CD4-positive, alpha-beta T cell (primary cell): ENCODE measurements at regions not wholly inside any gene's neighbourhood (a gene's known extent, or its start where the extent isn't known, plus 50 kb on each side); places are given as distances from the start of the nearest gene placed in this dataset.

Experiments used
- ATAC-seq: fragments of 200-7000 bp; cut with Tn5 transposase; one replicate; pipeline ENCODE4 v1.10.0; 2022; ENCODE audit warnings: mild to moderate bottlenecking; ENCODE audit not compliant: poor library complexity
- CTCF ChIA-PET: fragments of 350-600 bp; sonication (Branson Sonifier 250); formaldehyde crosslinking; loops from one replicate; lab custom pipeline; 2021; ENCODE audit warnings: antibody characterized with exemption, inconsistent platforms; lab: Charles Lee
- POLR2A ChIA-PET: fragments of 350-600 bp; sonication (Branson Sonifier 250); formaldehyde crosslinking; loops from one replicate; lab custom pipeline; 2021; ENCODE audit warnings: antibody characterized with exemption, inconsistent platforms; lab: Charles Lee
- DNase-seq, 14 experiments: peaks; one replicate each; pipeline ENCODE4 v3.0.0-alpha.2; 2013 to 2020; ENCODE audit warnings: mixed read lengths in 2 of 14
- H3K27ac ChIP-seq, 2 donors: one replicate each; pipeline versions ENCODE4 v1.5.1 to v1.7.0; 2013; ENCODE audit warnings: low read length in 2 of 2, low read depth in 1 of 2, mild to moderate bottlenecking in 1 of 2
- H3K27me3 ChIP-seq, 2 experiments: 1 replicate in 1 of 2; 2 replicates in 1 of 2; pipeline versions ENCODE4 v1.6.1 to v1.7.0; 2013; ENCODE audit warnings: low read length in 2 of 2, control low read depth in 1 of 2, mild to moderate bottlenecking in 1 of 2, moderate library complexity in 1 of 2; ENCODE audit not compliant: insufficient read depth in 2 of 2, control insufficient read depth in 1 of 2
- H3K36me3 ChIP-seq: one replicate; pipeline ENCODE4 v1.6.1; 2013; ENCODE audit warnings: low read length, control low read depth; ENCODE audit not compliant: insufficient read depth
- H3K4me1 ChIP-seq: one replicate; pipeline ENCODE4 v1.6.1; 2013; ENCODE audit warnings: low read length, control low read depth; ENCODE audit not compliant: insufficient read depth
- H3K4me3 ChIP-seq: one replicate; pipeline ENCODE4 v1.5.1; 2013; ENCODE audit warnings: mild to moderate bottlenecking, low read length, moderate library complexity
- H3K9me3 ChIP-seq, 2 experiments: 1 replicate in 1 of 2; 2 replicates in 1 of 2; pipeline versions ENCODE4 v1.6.1 to v1.7.0; 2013; ENCODE audit warnings: low read length in 2 of 2, mild to moderate bottlenecking in 2 of 2, control low read depth in 1 of 2, moderate library complexity in 1 of 2; ENCODE audit not compliant: control insufficient read depth in 1 of 2, insufficient read depth in 1 of 2
- H3K27ac Mint-ChIP-seq: one replicate; pipeline ENCODE4 v1.8.0; 2020; ENCODE audit warnings: mixed read lengths
- H3K27me3 Mint-ChIP-seq: one replicate; pipeline ENCODE4 v1.8.0; 2021; ENCODE audit warnings: mixed read lengths
- H3K36me3 Mint-ChIP-seq: one replicate; pipeline ENCODE4 v1.8.0; 2021; ENCODE audit warnings: low read depth, mixed read lengths
- H3K4me1 Mint-ChIP-seq: one replicate; pipeline ENCODE4 v1.8.0; 2021; ENCODE audit warnings: low read depth, mixed read lengths
- H3K4me3 Mint-ChIP-seq: one replicate; pipeline ENCODE4 v1.8.0; 2020; ENCODE audit warnings: mild to moderate bottlenecking, mixed read lengths
- H3K9me3 Mint-ChIP-seq: one replicate; pipeline ENCODE4 v1.8.0; 2020; ENCODE audit warnings: mixed read lengths
- CTCF ChIP-seq: fragments of 200-600 bp; IDR thresholded peaks from one replicate; pipeline ENCODE4 v1.8.0; 2022; ENCODE audit warnings: antibody characterized with exemption, mild to moderate bottlenecking
- intact Hi-C, 2 experiments: fragments of 100-400 bp; cut with DNase I in 1 of 2; cut with micrococcal nuclease in 1 of 2; formaldehyde crosslinking; loops; one replicate each; pipeline versions ENCODE4 v1.15.1 to v1.9.0; 2023 to 2025; cut with DNase I, micrococcal nuclease

- ChIA-PET CTCF (no interaction called here), POLR2A (no interaction called here)
- DNase-seq: no peak
- no peaks in the 10 kb centered on the region for H3K36me3 Mint-ChIP-seq
- H3K36me3 ChIP-seq: no peaks in the 10 kb centered on the region
- no peak overlapping the region for H3K4me3 ChIP-seq
- no peak for ATAC-seq
- no peaks in the 10 kb centered on the region for H3K27me3 ChIP-seq
- H3K27ac Mint-ChIP-seq: no peak overlapping the region
- H3K4me1 Mint-ChIP-seq: no peaks in the 10 kb centered on the region
- no peak overlapping the region for H3K4me3 Mint-ChIP-seq
- H3K27me3 Mint-ChIP-seq: no peaks in the 10 kb centered on the region
- H3K27ac ChIP-seq: no peak overlapping the region
- TF ChIP-seq CTCF: no peak
- no peaks in the 10 kb centered on the region for H3K4me1 ChIP-seq
- peaks cover 7% of the 10 kb centered on the region for H3K9me3 Mint-ChIP-seq
- intact Hi-C loops: no loop called here
- H3K9me3 ChIP-seq: no peaks in the 10 kb centered on the region
Observed at GRCh38 chr6:92188016-92188415, 1231.3 kb downstream of the EPHA7 start.

GRCh38 chr6:92184933-92185332 lies 1234.4 kb downstream of the EPHA7 start:
- Histone ChIP-seq H3K27ac (no peak overlapping the region), H3K9me3 (no peaks in the 10 kb centered on the region), H3K4me3 (no peak overlapping the region), H3K4me1 (no peaks in the 10 kb centered on the region), H3K27me3 (no peaks in the 10 kb centered on the region), H3K36me3 (no peaks in the 10 kb centered on the region)
- POLR2A ChIA-PET: no interaction called here
- Mint-ChIP-seq H3K9me3 (peaks cover 3% of the 10 kb centered on the region), H3K4me1 (no peaks in the 10 kb centered on the region), H3K4me3 (no peak overlapping the region), H3K36me3 (no peaks in the 10 kb centered on the region), H3K27me3 (no peaks in the 10 kb centered on the region), H3K27ac (no peak overlapping the region)
- TF ChIP-seq CTCF: no peak
- intact Hi-C loops: no loop called here
- ATAC-seq (no peak), DNase-seq (no peak)
- CTCF ChIA-PET: no interaction called here

GRCh38 chr6:92181347-92181746 lies 1238.0 kb downstream of the EPHA7 start:
- intact Hi-C loops: no loop called here
- H3K27ac Mint-ChIP-seq: no peak overlapping the region
- no peak for ATAC-seq
- Histone ChIP-seq H3K36me3 (no peaks in the 10 kb centered on the region), H3K27ac (no peak overlapping the region), H3K27me3 (no peaks in the 10 kb centered on the region), H3K4me3 (no peak overlapping the region), H3K9me3 (no peaks in the 10 kb centered on the region), H3K4me1 (no peaks in the 10 kb centered on the region)
- no peak for TF ChIP-seq CTCF
- no peaks in the 10 kb centered on the region for H3K4me1 Mint-ChIP-seq
- H3K27me3 Mint-ChIP-seq: no peaks in the 10 kb centered on the region
- no peak for DNase-seq
- H3K36me3 Mint-ChIP-seq: no peaks in the 10 kb centered on the region
- no peak overlapping the region for H3K4me3 Mint-ChIP-seq
- peaks cover 9% of the 10 kb centered on the region for H3K9me3 Mint-ChIP-seq
- ChIA-PET POLR2A (no interaction called here), CTCF (no interaction called here)
